UCSD-AML1 (cell line): ENCODE measurements at regions not wholly inside any gene's neighbourhood (a gene's known extent, or its start where the extent isn't known, plus 50 kb on each side); places are given as distances from the start of the nearest gene placed in this dataset.
"Not testable (repeated sequence)": the region's sequence is repeated elsewhere in the genome, so short reads cannot be mapped to it uniquely, and the experiment has no call there.

Source experiments
- DNase-seq: peaks from one replicate; lab custom pipeline; 2025; ENCODE audit not compliant: unreplicated experiment; lab: John Stamatoyannopoulos, UW

DNA sequence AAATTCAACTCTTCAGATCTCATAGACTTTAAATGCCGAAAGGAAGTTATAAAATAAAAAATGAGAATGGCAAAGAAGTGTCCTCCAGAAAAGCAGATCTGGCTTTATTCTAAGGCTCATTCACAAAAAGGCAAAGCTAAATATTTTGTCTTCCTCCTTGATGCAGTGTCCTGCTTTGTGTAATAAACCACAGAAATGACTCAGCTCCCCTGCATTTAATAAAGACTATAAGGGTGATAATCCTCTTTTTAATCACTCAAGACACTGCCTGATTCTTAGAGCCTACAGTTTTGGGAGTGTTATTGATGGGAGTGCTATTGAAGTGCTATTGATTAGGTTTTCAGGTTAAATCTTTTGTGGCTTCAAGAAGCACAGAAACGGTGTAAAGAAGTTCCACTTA is 482.0 kb downstream of the PCDH20 start:
- no peak for DNase-seq

DNA sequence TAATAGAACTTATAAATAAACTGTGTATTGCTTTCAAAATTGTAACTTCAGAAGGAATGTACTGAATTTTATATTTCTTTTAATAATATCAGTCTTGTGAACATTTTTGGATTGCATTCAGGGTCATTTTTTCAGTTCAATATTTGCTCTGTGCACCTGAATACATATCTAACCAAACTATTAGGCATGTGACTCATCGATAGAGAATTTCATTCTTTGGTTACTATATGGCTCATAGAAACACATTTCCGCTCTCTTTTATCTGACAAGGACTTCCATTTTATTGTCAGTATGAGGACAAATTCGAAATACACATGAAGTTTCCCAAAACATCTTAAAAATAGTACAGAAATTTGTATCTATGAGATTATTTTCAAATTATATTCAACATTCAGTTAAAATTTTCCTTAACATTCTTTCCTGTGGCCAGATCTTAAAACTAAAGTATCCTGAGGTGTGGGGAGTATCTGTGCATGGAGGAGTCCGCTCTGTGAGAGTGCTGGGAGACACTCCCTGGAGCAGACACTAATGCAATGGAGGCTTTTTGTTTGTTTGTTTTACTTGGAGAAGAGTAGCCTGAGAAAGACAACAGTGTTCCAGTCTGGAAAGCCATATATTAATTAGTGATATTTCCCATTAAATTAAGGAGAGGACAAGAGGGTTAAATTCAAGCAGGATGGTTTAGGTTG is 483.6 kb downstream of the PCDH20 start:
- DNase-seq: no peak

DNA sequence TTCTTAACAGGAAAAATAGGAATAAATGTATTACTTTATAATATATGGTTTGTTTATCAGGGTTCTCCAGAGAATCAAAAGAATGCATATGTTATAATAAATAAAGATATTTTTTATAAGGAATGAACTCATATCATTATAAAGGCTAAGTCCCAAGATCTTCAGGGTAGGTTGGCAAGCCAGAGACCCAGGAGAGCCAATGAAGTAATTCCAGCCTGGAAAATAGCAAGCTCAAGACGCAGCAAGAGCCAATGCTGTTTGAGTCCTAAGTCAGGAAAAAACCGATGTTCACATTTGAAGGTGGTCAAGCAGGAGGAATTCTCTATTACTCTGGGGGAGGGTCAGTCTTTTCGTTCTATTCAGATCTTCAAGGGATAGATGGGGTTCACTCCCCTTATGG is 490.0 kb downstream of the PCDH20 start:
- DNase-seq: no peak

DNA sequence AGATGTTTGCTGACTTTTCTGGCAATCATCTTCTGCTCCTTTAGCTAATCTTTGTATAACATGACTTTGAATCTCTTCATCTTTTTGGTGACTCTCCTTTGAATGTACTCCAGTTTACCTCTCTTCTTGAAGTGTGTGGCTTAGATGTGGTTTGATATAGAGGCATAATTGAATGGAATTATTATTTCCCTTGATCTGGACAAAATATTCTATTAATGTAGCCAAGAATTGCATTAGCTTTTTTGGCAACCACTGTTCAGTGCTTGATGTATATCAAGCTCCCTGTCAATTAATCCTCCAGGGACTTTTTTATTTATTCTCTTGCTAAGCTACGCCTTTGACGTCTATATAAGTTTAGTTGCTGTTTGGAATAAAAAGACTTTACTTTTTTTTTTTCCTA is 490.8 kb downstream of the PCDH20 start:
- DNase-seq: no peak

DNA sequence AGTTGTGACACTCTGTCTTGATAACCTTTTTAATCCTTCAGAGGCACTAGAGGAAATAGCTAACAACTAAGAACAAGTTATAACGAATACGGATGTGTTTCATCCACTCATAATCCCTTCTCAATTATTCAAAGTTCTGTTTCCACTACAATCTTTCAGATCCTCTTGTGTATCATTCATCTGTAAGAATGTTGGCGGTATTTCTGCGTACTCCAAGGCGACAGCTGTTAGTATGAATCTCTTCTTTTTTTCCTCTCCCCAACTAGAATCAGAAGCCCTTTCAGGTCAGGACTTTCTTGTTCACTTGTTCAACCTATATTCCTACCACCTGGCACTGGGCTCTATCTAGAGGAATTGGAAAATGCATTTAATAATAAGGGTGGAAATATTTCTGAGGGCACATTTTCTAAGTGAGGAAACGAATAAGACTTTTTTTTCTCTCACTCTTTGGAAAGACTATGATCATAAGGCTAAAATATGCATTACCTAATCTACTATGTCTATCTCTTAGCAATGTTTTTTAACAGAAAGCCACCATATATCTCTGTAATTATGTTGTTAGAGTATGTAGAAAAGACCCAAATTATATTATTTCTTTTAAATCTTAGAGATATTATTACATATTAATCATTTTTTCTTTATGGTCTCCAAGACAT is 492.9 kb downstream of the PCDH20 start:
- no peak for DNase-seq

GRCh38 chr13:60893801-60894200 is 496.8 kb downstream of the TDRD3 start:
- DNase-seq: no peak

DNA sequence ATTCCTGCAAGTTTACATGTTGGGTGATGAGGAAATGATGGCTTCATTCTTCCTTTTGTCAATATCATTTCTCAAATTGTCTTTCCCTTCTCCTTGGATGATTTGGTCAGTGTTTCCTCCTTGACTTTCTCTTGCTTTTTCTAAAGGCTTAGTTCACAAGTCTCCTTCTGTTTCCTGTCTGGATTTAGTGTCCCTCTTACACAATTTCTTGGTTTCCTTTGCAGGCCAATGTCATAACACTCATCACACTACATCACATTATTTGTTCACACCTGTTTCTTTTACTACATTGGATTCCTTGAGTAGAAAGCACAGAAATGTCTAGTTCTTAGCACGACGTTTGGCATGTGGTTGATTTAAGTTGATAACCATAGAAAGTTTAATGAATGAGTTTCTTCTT is 490.7 kb downstream of the TDRD3 start:
- no peak for DNase-seq

DNA sequence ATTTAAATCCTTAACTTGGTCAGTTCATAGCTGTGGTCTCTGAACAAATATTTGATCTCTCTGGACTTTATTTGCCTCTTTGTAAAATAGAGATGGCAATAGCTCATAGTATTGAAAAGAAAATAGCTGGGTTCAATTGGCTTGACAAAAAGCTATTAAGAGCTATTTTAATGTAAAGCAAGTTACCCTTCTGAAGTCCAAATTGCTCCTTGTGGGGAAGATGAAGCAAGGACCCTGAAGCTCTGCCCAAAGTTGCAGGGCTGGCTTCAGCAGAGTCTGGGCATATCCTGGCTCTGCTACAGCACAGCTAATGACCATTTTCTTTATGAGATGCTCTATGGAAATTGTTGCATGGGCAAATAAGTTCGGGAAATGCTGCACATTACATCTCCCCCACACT is 484.5 kb downstream of the TDRD3 start:
- no peak for DNase-seq

GRCh38 chr13:60873116-60873515 is 476.1 kb downstream of the TDRD3 start:
- no peak for DNase-seq

DNA sequence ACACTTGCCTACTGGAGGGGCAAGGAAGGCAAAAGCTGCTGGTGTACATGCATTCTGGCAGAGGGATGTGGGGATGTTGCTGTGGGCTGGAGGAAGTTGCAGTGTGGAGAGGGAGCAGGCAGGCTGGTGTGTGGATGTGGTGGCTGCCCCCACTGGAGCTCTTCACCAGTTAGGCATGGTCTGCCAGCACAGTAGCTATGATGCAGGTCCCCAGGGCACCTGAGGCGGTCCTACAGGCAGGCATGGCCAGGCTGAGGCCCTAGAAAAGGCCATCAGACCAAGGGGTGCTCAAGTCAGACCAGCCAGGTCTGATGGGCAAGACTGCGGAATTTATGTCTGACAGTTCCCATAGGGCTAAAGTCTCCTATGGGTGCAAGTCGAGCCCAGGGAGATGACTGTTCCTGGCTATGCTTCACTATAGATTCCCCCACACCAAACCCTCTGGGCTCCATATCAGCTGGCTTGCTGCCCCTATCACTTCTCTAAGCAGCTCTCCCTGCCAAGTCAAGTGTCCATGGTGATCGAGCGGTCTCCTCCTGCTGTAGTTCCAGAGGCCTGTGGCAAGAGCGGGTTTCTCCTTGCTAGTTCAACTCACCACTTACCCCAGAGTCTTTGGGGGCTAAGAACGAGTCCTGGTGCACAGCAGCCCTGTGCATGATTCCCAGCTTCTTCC is 473.1 kb downstream of the TDRD3 start:
- no peak for DNase-seq

DNA sequence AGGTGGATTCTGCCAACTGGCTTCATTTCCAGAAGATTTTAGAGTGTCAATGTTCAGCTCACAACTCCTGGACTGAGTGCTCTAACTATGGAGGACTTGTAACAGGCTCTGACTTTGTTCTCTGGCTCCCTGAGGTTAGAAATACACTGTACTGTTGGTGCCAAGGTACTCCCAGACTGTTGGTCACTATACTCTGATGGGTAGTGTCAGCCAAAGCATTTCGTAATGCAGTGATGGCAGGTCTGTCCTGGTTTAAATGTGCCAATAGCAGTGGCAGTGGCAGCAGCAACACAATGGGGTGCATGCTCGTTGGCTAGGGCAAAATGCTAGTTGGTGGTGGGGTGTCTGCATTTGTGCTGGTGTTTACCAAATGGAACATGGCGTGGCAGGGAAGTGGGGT is 472.2 kb downstream of the TDRD3 start:
- DNase-seq: no peak

GRCh38 chr13:60862036-60862435 is 465.0 kb downstream of the TDRD3 start:
- DNase-seq: no peak

- DNase-seq: no peak
Measured at GRCh38 chr13:60857698-60858097, 460.7 kb downstream of the TDRD3 start.

- DNase-seq: no peak
Measured at GRCh38 chr13:60852886-60853285, 455.9 kb downstream of the TDRD3 start.

DNA sequence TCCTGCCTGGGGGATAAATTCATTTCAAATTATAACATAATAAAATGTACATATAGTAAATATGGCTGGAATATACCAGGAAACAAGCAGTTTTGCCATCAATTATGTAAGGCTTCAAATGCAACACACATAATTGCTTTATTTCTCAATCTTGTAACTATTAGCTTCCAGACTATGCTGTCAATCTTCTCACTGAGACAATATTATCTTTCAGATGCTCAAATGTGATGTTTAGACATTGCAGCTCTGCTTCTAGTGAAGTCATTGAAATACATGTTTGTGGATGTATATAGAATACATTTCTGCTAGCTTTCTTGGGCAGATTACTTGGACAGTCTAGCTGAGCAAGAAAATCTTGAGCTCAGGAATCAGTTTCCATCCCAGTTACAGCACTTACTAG is 454.4 kb downstream of the TDRD3 start:
- no peak for DNase-seq

DNA sequence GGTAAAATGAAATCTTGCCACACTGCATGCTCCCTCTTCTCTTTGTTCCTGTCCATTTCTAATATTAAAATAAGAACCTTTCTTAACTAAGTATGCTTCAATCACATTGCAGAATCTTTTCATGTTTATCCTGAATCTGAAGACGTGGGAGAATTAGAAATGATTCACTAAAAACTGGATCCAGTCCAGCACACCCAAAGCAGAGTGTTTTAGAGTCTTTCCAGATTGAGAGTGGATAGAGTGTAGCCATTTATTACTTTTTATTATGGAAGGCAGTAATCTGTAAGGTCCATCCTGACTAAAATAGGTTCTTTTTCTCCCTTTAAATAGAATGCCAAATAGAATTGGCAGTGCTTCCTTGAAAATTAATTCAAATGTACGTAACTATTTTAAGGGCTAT is 453.5 kb downstream of the TDRD3 start:
- no peak for DNase-seq

DNA sequence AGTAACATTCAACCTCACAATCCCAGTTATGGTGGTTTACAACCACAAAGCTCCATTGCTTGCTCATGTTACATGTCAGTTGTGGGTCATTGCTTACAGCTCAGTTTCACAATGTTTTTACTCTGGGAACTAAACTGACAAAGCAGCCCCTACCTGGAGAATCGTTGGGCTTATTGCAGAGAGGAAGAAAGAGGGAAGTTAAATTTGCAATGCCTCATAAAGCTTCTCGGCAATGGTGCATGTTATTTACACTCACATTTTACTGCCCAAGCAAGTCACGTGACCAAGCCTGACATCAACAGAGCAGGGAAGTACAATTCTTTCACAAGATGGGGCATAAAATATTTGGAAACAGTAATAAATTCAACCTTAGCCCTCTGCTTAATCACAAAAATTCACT is 441.6 kb downstream of the TDRD3 start:
- DNase-seq: no peak

DNA sequence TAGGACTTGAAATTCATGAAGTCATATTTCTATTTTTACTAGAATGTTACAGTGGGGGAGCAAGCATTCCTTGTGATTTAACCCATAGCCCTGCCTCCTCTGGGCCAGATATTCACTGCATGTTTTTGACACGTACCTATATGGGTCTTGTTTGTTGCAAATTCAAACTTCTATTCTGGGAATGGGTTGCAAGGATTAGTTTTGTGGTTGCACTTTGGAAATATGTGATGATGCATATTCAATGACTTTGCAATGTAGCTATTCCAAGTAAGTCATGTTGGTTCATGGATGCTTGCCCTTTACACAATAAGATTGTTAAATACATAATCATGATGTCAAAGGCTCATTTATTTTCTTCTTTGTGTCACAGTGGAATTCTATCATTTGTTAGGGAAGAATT is 440.8 kb downstream of the TDRD3 start:
- DNase-seq: no peak

GRCh38 chr13:60836821-60837220 is 439.8 kb downstream of the TDRD3 start:
- DNase-seq: no peak

GRCh38 chr13:60811581-60811980 is 414.6 kb downstream of the TDRD3 start:
- DNase-seq: no peak

DNA sequence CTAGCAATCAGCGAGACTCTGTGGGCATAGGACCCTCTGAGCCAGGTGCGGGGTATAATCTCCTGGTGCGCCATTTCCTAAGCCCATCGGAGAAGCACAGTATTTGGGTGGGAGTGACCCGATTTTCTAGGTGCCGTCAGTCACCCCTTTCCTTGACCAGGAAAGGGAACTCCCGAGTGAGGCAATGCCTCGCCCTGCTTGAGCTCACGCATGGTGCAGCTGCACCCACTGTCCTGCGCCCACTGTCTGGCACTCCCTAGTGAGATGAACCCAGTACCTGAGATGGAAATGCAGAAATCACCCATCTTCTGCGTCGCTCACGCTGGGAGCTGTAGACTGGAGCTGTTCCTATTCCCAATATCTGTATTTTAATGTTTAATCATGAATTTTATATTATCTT is 408.6 kb downstream of the TDRD3 start:
- DNase-seq: not testable (repeated sequence)

GRCh38 chr13:60798503-60798902 is 401.5 kb downstream of the TDRD3 start:
- DNase-seq: no peak
